HG03558 (cell line): ENCODE measurements at regions not wholly inside any gene's neighbourhood (a gene's known extent, or its start where the extent isn't known, plus 50 kb on each side); places are given as distances from the start of the nearest gene placed in this dataset.
"Not testable (repeated sequence)": the region's sequence is repeated elsewhere in the genome, so short reads cannot be mapped to it uniquely, and the experiment has no call there.

Experiments
- ATAC-seq: cut with Tn5 transposase; IDR thresholded peaks from one replicate; pipeline ENCODE4 v1.9.1; 2021; ENCODE audit warnings: moderate number of reproducible peaks; ENCODE audit not compliant: unreplicated experiment; ENCODE audit errors: extremely low read depth

DNA sequence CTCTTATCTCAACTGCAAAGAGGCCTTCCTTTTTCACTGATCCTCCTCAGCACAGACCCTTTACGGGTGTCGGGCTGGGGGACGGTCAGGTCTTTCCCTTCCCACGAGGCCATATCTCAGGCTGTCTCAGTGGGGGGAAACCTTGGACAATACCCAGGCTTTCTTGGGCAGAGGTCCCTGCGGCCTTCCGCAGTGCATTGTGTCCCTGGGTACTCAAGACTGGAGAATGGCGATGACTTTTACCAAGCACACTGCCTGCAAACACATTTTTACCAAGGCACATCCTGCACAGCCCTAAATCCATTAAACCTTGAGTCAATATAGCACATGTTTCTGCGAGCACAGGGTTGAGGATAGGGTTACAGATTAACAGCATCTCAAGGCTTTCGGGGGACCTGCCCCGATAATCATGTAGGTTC lies 117.8 kb downstream of the GOSR1 start:
- not testable (repeated sequence) for ATAC-seq

DNA sequence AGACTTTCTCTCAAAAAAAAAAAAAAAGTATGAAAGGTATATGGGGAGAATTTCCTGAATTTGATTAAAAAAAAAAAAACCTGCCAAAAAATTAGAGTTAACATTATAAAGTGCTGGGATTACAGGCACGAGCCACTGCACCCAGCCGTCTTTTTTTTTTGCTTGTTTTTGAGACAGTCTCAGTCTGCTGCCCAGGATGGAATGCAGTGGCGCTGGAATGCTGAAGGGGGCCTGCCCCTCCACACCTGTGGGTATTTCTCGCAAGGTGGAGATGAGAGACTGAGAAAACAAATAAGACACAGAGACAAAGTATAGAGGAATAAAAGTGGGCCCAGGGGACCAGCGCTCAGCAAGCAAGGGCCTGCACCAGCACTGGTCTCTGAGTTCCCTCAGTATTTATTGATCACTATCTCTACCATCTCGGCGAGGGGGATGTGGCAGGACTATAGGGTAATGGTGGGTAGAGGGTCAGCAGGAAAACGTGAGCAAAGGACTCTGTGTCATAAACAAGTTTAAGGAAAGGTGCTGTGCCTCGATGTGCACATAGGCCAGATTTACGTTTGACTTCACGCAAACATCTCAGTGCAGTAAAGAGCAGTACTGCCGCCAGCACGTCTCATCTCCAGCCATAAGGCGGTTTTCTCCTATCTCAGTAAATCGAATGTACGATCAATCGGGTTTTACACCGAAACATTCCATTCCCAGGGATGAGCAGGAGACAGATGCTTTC lies 117.2 kb downstream of the GOSR1 start:
- no peak for ATAC-seq

DNA sequence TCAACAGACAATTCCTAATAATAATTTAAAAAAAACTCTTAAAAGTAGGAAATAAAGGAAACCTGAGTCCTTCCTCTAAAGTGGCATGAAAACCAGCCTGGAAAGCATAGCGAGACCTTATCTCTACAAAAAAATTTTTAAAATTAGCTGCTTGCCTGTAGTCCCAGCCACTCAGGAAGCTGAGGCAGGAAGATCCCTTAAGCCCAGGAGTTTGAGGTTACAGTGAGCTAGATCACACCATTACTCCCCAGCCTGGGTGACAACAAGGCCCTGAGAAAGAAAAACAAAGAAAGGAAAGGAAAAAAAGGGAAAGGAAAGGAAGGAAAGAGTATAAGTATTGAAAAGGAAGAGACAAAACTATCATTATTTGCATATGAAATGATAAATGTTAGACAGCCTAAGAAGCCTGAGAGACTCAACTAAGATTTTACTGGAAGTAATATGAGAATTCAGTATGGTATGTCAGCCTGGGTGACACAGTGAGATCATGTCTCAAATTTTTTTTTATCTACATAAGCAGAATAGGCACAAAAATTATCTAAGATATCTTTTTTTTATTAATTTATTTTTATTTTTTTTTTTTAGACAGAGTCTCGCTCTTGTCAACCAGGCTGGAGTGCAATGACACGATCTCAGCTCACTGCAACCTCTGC lies 113.0 kb downstream of the GOSR1 start:
- ATAC-seq: no peak

DNA sequence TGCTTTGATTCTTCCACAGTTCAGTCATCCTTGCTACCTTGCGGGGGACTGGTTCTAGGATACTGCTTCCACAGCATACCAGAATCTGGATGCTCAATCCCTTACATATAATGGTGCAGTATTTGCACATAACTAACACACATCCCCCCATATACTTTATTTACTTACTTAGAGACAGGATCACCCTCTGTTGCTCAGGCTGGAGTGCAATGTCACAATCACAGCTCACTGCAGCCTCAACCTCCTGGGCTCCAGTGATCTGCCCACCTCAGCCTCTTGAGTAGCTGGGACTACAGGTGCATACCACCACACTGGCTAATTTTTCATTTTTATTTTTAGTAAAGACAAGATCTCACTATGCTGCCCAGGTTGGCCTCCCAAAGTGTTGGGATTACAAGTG lies 112.2 kb downstream of the GOSR1 start:
- no peak for ATAC-seq

DNA sequence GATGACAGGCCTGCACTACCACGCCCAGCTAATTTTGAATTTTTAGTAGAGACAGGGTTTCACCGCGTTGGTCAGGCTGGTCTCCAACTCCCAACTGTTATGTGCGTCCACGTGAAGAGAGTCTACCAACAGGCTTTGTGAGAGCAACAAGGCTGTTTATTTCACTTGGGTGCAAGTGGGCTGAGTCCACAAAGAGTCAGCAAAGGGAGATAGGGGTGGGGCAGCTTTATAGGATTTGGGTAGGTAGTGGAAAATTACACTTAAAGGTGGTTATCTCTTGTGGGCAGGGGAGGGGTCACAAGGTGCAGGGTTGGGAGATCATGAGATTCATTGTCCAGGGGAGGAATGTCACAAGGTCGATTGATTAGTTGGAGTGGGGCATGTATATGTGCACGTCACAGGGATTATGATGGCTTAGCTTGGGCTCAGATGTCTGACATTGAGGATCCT lies 111.6 kb downstream of the GOSR1 start:
- ATAC-seq: no peak

DNA sequence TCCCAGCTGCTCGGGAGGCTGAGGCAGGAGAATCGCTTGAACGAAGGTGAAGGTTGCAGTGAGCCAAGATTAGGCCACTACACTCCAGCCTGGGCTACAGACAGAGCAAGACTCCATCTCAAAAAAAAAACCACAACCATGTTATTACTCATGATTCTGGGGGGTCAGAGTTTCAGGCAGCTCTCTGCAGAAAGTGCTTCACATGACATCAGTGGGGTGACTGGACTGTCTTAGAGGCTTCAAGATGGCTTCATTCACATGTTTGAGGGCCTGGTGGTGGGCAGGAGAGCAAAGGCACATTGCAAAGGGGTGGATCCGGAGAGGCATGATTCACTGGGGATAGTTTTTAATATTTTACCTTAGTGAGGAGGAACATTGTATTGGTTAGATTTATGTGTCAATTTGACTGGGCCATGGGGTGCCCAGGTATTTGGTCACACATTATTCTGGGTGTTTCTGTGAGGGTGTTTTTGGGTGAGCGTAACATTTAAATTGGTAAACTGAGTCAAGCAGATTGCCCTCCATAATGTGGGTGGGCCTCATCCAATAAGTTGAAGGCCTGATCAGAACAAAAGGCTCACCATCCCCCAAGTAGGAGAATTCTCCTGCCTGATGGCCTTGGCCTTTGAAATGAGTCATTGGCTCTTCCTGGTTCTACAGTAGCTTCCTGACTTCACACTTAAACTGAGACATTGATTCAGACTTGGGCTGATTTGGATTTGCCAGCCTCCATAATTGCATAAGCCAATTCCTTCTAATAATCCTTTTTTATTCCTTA lies 109.8 kb downstream of the GOSR1 start:
- no peak for ATAC-seq

DNA sequence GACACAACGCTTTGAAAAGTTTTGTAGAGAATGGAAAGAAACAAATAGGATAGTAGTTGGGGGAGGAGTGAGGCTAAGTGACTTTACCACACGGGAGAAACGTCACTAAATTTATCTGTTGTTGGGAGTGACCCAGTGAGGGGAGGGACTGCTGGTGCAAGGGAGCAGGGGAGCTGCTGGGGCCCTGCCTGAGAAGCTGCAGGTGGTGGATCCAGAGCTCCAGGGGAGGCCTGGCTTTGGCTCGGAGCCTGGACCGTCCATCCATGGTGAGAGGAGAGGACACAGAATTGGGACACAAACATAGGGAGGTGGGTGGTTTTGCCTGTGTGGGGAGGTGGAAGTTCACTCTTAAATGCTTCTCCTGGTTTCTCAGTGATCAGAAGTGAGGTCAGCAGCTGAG lies 107.6 kb downstream of the GOSR1 start:
- no peak for ATAC-seq

DNA sequence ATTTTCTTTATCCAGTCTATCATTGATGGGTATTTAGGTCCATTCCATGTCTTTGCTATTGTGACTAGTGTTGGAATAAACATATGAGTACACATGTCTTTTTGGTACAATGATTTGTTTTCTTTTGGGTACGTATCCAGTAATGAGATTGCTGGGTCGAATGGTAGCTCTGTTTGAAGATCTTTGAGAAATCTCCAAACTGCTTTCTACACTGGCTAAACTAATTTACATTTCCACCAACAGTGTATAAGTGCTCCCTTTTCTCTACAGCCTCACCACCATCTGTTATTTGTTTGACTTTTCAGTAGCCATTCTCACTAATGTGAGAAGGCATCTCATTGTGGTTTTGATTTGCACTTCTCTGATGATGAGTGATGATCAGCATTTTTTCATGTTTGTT lies 103.7 kb downstream of the GOSR1 start:
- ATAC-seq: no peak

DNA sequence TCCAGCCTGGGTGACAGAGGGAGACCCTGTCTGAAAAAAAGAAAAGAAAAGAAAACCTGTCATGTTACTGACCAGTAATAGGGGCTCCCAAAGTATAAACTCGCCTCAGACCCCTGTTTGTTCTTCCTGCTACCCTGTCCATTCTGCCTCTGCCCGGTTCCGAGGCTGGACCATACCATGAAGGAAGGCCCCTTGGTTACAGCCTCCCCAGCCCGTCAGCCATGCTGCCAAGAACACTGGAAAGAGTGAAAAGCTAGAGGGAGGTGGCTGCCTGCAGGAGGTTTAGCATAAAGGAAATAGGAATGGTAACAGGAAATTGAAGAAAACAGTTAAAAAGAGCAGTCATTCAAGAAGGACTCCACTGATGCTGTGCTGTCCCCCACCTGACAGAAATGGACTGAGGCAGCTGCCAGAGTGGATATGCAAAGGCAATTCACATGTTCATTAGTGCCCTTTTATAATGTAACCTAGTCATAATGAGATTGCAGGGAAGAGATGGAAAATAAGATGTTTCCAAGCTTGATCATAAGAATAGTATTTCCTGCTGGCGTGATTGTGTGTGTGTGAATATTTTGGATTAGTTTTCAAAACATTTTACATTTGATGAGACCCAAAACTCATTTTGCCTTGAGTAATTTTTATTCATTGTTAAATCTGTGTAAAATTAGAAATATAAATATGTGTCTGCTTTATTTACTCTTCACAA lies 102.6 kb downstream of the GOSR1 start:
- ATAC-seq: no peak

DNA sequence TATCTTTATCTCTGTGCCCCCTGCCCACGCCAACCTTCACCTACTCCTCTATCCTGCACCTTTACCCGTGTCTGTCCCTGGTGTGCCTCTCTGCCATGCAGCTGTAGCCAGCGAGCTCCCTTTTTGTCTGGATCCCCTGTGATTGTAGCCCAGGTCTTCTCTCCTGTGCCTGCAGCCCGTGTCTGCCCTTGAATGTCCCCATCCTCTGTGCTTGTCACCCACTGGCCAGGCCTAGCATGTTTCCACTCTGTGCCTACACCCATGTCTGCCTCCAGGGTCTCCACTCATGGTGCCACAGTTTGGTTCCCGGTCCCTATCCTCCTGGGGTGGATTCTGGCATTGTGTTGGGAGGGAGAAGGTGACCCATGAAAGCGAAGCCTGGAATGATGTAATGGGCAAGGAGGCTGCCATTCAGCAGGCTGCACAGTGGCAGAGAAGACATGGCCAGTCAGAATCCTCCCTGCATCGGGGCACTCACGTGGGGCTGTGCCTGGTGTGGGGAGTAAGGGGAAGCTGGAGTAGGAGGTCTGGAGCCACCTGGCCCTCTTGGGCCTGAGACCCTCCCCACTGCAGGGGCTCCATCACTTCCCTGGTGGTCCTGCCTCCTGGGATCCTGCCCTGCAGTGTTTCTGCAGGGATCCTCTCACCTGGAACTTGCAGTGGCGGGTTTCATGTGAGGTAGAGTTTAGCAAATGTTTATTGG lies 101.0 kb downstream of the GOSR1 start:
- ATAC-seq: not testable (repeated sequence)
